ENCODE measurements at regions not wholly inside any gene's neighbourhood (a gene's known extent, or its start where the extent isn't known, plus 50 kb on each side); places are given as distances from the start of the nearest gene placed in this dataset.

DNA sequence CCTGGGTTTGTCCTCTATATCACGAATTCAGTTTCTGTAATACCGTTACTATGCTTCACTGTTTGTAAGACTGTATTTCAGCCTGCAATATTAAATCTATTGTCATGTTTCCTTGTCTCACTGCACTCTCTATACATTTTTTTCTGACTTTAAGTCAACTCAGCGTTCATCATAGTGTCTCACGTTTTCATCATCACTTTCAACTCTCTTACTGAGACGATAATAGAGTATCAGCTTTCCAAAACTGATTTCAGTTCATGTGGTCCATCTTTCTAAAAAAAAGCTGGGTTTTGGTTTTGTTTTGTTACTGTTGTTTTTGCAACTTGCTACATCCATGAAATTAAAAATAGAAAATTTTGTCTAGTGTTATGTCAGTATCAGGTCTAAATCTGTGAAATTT, 147.7 kb downstream of the TMEM47 start:
- peaks cover 0 to 10% of the 10 kb centered on the region in 2 donors for H3K9me3 ChIP-seq
- no peak for DNase-seq (ENCODE audit: low spot score)
- no peak overlapping the region for H3K4me3 ChIP-seq
- no peak overlapping the region for H3K27ac ChIP-seq
- no peak for TF ChIP-seq CTCF (IDR thresholded peaks at IDR 0.05)
- no peaks in the 10 kb centered on the region for H3K36me3 ChIP-seq
- H3K4me1 ChIP-seq, result no peaks in the 10 kb centered on the region
- H3K27me3 ChIP-seq, result no peaks in the 10 kb centered on the region

DNA sequence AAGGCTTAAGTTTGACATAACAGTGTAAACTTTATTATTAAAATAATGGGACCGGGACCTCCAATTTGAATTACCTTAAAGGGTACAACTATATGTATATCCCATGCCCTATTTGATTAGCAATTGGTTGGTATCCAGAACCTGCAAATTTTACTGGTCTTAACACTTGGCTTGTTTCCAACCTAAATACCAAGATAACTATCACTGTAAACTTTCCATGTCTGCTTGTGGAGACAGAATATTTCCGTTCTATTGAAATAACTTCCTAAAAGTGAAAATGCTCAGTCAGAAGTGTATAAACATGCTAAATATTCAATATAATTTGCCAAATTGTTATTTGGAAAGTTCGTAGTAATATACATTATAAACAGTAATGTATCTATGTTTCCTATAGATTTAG, 154.0 kb downstream of the TMEM47 start:
- no peak for TF ChIP-seq CTCF (IDR thresholded peaks at IDR 0.05)
- no peak for DNase-seq (ENCODE audit: low spot score)
- no peak overlapping the region for H3K27ac ChIP-seq
- no peak overlapping the region for H3K4me3 ChIP-seq
- no peaks in the 10 kb centered on the region for H3K36me3 ChIP-seq
- no peaks in the 10 kb centered on the region for H3K4me1 ChIP-seq
- H3K9me3 ChIP-seq, result peaks cover 0 to 16% of the 10 kb centered on the region in 2 donors
- H3K27me3 ChIP-seq, result no peaks in the 10 kb centered on the region

GRCh38 chrX:34493086-34493485, 164.0 kb downstream of the TMEM47 start:
- H3K27me3 ChIP-seq, result no peaks in the 10 kb centered on the region

DNA sequence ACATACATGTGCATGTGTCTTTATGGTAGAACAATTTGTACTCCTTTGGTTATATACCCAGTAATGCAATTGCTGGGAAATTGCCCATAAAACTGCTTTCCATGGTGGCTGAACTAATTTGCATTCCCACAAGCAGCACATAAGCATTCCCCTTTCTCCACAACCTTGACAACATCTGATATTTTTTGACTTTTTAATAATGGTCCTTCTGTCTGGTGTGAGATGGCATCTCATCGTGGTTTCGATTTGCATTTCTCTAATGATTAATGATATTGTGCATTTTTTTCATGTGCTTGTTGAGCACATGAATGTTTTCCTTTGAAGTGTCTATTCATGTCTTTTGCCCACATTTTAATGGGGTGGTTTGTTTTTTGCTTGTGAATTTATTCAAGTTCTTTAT, 166.0 kb downstream of the TMEM47 start:
- DNase-seq (ENCODE audit: low spot score), result no peak
- no peaks in the 10 kb centered on the region for H3K4me1 ChIP-seq
- no peak for TF ChIP-seq CTCF (IDR thresholded peaks at IDR 0.05)
- no peaks in the 10 kb centered on the region for H3K36me3 ChIP-seq
- no peaks in the 10 kb centered on the region for H3K27me3 ChIP-seq
- H3K27ac ChIP-seq, result no peak overlapping the region
- no peaks in the 10 kb centered on the region for H3K9me3 ChIP-seq
- H3K4me3 ChIP-seq, result no peak overlapping the region

More at GRCh38 chrX:34493086-34493485, 164.0 kb downstream of the TMEM47 start:
- Histone ChIP-seq H3K9me3 (no peaks in the 10 kb centered on the region), H3K4me3 (no peak overlapping the region), H3K36me3 (no peaks in the 10 kb centered on the region), H3K4me1 (no peaks in the 10 kb centered on the region), H3K27ac (no peak overlapping the region)
- TF ChIP-seq CTCF (IDR thresholded peaks at IDR 0.05), result no peak
- no peak for DNase-seq (ENCODE audit: low spot score)

DNA sequence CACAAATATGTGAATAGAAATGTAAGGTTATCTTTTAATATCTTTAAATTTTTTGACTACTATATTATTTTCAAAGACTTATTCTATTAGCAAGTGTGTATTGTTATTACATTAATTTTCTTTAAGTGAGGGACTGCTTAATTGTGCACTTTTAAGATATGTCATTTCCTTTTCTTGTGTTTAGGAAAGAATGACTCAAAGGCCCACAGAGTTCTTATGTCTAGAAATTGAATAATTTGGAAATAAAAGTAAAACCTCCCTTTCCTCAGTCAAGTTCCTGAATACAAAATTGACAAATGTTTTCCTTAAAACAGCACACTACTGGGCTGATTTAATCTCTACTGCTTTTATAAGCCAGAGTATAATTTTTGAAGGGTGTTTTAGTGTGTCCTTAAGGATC, 169.7 kb downstream of the TMEM47 start:
- no peak for TF ChIP-seq CTCF (IDR thresholded peaks at IDR 0.05)
- DNase-seq (ENCODE audit: low spot score), result no peak
- Histone ChIP-seq H3K4me1 (no peaks in the 10 kb centered on the region), H3K9me3 (no peaks in the 10 kb centered on the region), H3K27ac (no peak overlapping the region), H3K36me3 (no peaks in the 10 kb centered on the region), H3K27me3 (no peaks in the 10 kb centered on the region), H3K4me3 (no peak overlapping the region)

DNA sequence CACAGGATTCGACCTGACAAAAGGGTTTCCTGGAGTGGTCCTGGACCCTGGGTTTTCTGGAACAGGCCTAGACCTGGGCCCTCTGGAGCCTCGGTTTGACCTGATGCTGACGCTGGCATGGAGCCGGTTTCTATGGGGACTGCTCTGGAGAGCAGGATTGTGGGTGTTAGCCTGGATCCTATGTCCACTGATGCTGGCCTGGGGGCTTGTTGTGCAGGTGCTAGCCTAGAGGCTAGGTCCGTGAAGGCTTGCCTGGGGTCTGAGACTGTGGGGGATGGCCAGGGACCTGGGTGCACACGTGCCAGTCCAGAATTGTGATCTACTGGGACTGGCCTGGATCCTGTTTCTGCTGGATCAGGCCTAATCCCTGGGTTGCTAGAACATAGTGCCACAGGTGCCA, 173.1 kb downstream of the TMEM47 start:
- no peak for TF ChIP-seq CTCF (IDR thresholded peaks at IDR 0.05)
- Histone ChIP-seq H3K4me1 (no peaks in the 10 kb centered on the region), H3K27ac (no peak overlapping the region), H3K9me3 (no peaks in the 10 kb centered on the region), H3K4me3 (no peak overlapping the region), H3K27me3 (no peaks in the 10 kb centered on the region), H3K36me3 (no peaks in the 10 kb centered on the region)
- DNase-seq (ENCODE audit: low spot score), result no peak

Measured in right atrium auricular region (tissue), 2 donors.